A549 (cell line): ENCODE measurements at regions not wholly inside any gene's neighbourhood (a gene's known extent, or its start where the extent isn't known, plus 50 kb on each side); places are given as distances from the start of the nearest gene placed in this dataset.

Source experiments
- ATAC-seq, 2 experiments: fragments of 200-7000 bp in 1 of 2; fragments of >200 bp in 1 of 2; cut with Nextera tagmentation in 1 of 2; cut with Tn5 transposase in 1 of 2; 3 replicates each; pipeline versions ENCODE4 v1.8.0 to v1.9.1; 2018 to 2020; ENCODE audit warnings: mild to moderate bottlenecking in 1 of 2, moderate library complexity in 1 of 2
- CTCF ChIA-PET: fragments of 300-600 bp; sonication (Branson Sonifier 250); formaldehyde crosslinking; extraction: SDS; loops from one replicate; lab custom pipeline; 2021; ENCODE audit warnings: antibody characterized with exemption, inconsistent platforms; lab: Yijun Ruan, JAX
- POLR2A ChIA-PET: fragments of 350-600 bp; formaldehyde crosslinking; extraction: SDS; loops from one replicate; lab custom pipeline; 2021; ENCODE audit warnings: antibody characterized with exemption, inconsistent platforms; lab: Yijun Ruan, JAX
- DNase-seq, 2 experiments: peaks; one replicate each; pipeline versions ENCODE4 v3.0.0 to v3.0.0-alpha.2; 2011 to 2016; ENCODE audit warnings: low read depth in 1 of 2, low spot score in 1 of 2
- FAIRE-seq: peaks from 2 replicates; lab custom pipeline; 2011; peaks lifted over from hg19 to GRCh38; lab: Jason Lieb, UNC
- H3K27ac ChIP-seq, 2 experiments: fragments of >200 bp; sonication (Bioruptor Twin); formaldehyde crosslinking; 3 replicates each; pipeline ENCODE4 v1.5.1; 2016 to 2017
- H3K4me1 ChIP-seq: fragments of >200 bp; sonication (Bioruptor Twin); formaldehyde crosslinking; 3 replicates; pipeline ENCODE4 v1.6.1; 2016
- H3K4me2 ChIP-seq: fragments of >200 bp; sonication (Bioruptor Twin); formaldehyde crosslinking; 3 replicates; pipeline ENCODE4 v1.6.1; 2016
- H3K4me3 ChIP-seq: fragments of >200 bp; sonication (Bioruptor Twin); formaldehyde crosslinking; 3 replicates; pipeline ENCODE4 v1.5.1; 2016
- H3K9me3 ChIP-seq: fragments of >200 bp; sonication (Bioruptor Twin); formaldehyde crosslinking; 3 replicates; pipeline ENCODE4 v1.6.1; 2016
- ATOH8 ChIP-seq: fragments of 250-450 bp; sonication (Bioruptor Pico); IDR thresholded peaks from 2 replicates; pipeline ENCODE4 v1.5.0; 2020; ENCODE audit warnings: low read depth, mild to moderate bottlenecking, moderate library complexity
- BHLHE40 ChIP-seq: IDR thresholded peaks from 2 replicates; pipeline ENCODE4 v1.6.1; 2012; ENCODE audit warnings: low read depth, low read length, inconsistent platforms
- CBX2 ChIP-seq: fragments of 200-600 bp; sonication (generic); IDR thresholded peaks from 2 replicates; pipeline ENCODE4 v1.6.1; 2016; ENCODE audit warnings: low read depth, mild to moderate bottlenecking, borderline replicate concordance
- CBX8 ChIP-seq: fragments of 200-600 bp; sonication (generic); IDR thresholded peaks from 2 replicates; pipeline ENCODE4 v1.6.1; 2016
- CHD4 ChIP-seq: fragments of 200-600 bp; sonication (generic); IDR thresholded peaks from 2 replicates; pipeline ENCODE4 v1.6.1; 2016; ENCODE audit warnings: antibody characterized with exemption, mild to moderate bottlenecking, borderline replicate concordance
- EHF ChIP-seq: fragments of 250-450 bp; sonication (Bioruptor Pico); IDR thresholded peaks from 2 replicates; pipeline ENCODE4 v1.5.0; 2020; ENCODE audit warnings: mild to moderate bottlenecking
- ESRRA ChIP-seq: fragments of 150-350 bp; IDR thresholded peaks from 2 replicates; pipeline ENCODE4 v1.6.1; 2014; ENCODE audit warnings: mild to moderate bottlenecking, low read length, borderline replicate concordance
- FOSB ChIP-seq: fragments of 250-450 bp; sonication (Bioruptor Pico); IDR thresholded peaks from 2 replicates; pipeline ENCODE4 v1.5.0; 2020; ENCODE audit warnings: mild to moderate bottlenecking, moderate library complexity
- FOXS1 ChIP-seq: fragments of 250-450 bp; sonication (Bioruptor Pico); IDR thresholded peaks from 2 replicates; pipeline ENCODE4 v1.5.0; 2020; ENCODE audit warnings: mild to moderate bottlenecking, moderate library complexity
- GATA3 ChIP-seq: IDR thresholded peaks from 2 replicates; pipeline ENCODE4 v1.6.1; 2012; ENCODE audit warnings: borderline replicate concordance
- HOXA7 ChIP-seq: fragments of 250-450 bp; sonication (Bioruptor Pico); IDR thresholded peaks from 2 replicates; pipeline ENCODE4 v1.5.0; 2020; ENCODE audit warnings: mild to moderate bottlenecking, moderate library complexity
- HOXB5 ChIP-seq: fragments of 250-450 bp; sonication (Bioruptor Pico); IDR thresholded peaks from 2 replicates; pipeline ENCODE4 v1.5.0; 2020; ENCODE audit warnings: mild to moderate bottlenecking, moderate library complexity
- JUN ChIP-seq, 2 experiments: fragments of >200 bp; sonication (Bioruptor Twin); formaldehyde crosslinking; IDR thresholded peaks; 2 replicates in 1 of 2; 3 replicates in 1 of 2; pipeline ENCODE4 v1.6.1; 2016 to 2017
- JUNB ChIP-seq: fragments of >200 bp; sonication (Bioruptor Twin); formaldehyde crosslinking; IDR thresholded peaks from 2 replicates; pipeline ENCODE4 v1.6.1; 2016
- KDM1A ChIP-seq: fragments of 200-600 bp; sonication (generic); IDR thresholded peaks from 2 replicates; pipeline ENCODE4 v1.6.1; 2016; ENCODE audit warnings: low read depth, mild to moderate bottlenecking
- MAFK ChIP-seq: fragments of 450-650 bp; IDR thresholded peaks from 2 replicates; pipeline ENCODE4 v1.6.1; 2014; ENCODE audit not compliant: partially characterized antibody
- NFE2L2 ChIP-seq: fragments of 150-350 bp; conservative IDR thresholded peaks from 2 replicates; pipeline ENCODE4 v1.6.1; 2014; ENCODE audit warnings: low read length
- NPAS2 ChIP-seq: fragments of 250-450 bp; sonication (Bioruptor Pico); IDR thresholded peaks from 2 replicates; pipeline ENCODE4 v1.8.0; 2022; ENCODE audit warnings: mild to moderate bottlenecking, moderate library complexity, borderline replicate concordance
- NR3C1 ChIP-seq: fragments of >200 bp; sonication (Bioruptor Twin); formaldehyde crosslinking; IDR thresholded peaks from 3 replicates; pipeline ENCODE4 v1.6.1; 2017
- PBX3 ChIP-seq: IDR thresholded peaks from 2 replicates; pipeline ENCODE4 v1.6.1; 2012
- PHF8 ChIP-seq: fragments of 200-600 bp; sonication (generic); IDR thresholded peaks from 2 replicates; pipeline ENCODE4 v1.6.1; 2016; ENCODE audit warnings: low read depth, mild to moderate bottlenecking, antibody characterized with exemption, moderate library complexity, borderline replicate concordance
- POLR2A ChIP-seq: IDR thresholded peaks from 2 replicates; pipeline ENCODE4 v1.6.1; 2012; ENCODE audit warnings: mild to moderate bottlenecking, low read length
- POLR2AphosphoS2 ChIP-seq: conservative IDR thresholded peaks from 2 replicates; pipeline ENCODE4 v1.6.1; 2012; ENCODE audit warnings: low read length, improper control_type of control experiment, inconsistent platforms
- RFX5 ChIP-seq: fragments of 450-650 bp; IDR thresholded peaks from 2 replicates; pipeline ENCODE4 v1.7.1; 2014; ENCODE audit warnings: antibody characterized with exemption, mild to moderate bottlenecking, moderate library complexity
- SREBF2 ChIP-seq: fragments of 450-650 bp; IDR thresholded peaks from 2 replicates; pipeline ENCODE4 v1.6.1; 2014; ENCODE audit warnings: mild to moderate bottlenecking, moderate library complexity
- USF2 ChIP-seq: fragments of 450-650 bp; IDR thresholded peaks from 2 replicates; pipeline ENCODE4 v1.6.1; 2014; ENCODE audit warnings: antibody characterized with exemption
- ZC3H11A ChIP-seq: fragments of 450-650 bp; IDR thresholded peaks from 2 replicates; pipeline ENCODE4 v1.6.1; 2014; ENCODE audit warnings: antibody characterized with exemption, mild to moderate bottlenecking
- ZSCAN20 ChIP-seq: fragments of 250-450 bp; sonication (Bioruptor Pico); IDR thresholded peaks from 2 replicates; pipeline ENCODE4 v1.8.0; 2022; ENCODE audit warnings: mild to moderate bottlenecking, moderate library complexity
- WGBS: methylation state at CpG from one replicate; pipeline ENCODE4 v1.1.6; 2017; ENCODE audit errors: missing lambda C conversion rate; 5-methylcytosine and 5-hydroxymethylcytosine counted together

- H3K9me3 ChIP-seq: no peaks in the 10 kb centered on the region
- no peak for FAIRE-seq
- 78% methylated on average over 5 of the region's 7 CpGs for WGBS
- no peak overlapping the region for H3K4me2 ChIP-seq
- ChIA-PET POLR2A (no interaction called here), CTCF (interaction anchor here (0.7 to 5.7 kb wide), 5 partner anchors 27 to 136 kb away, joined by 3 to 48 read pairs (median 4); partner anchors contain the start of gene RNF141)
- no peaks in the 10 kb centered on the region for H3K4me1 ChIP-seq
- no peak for DNase-seq
- TF ChIP-seq SREBF2: no peak
- TF ChIP-seq FOXS1: no peak
- TF ChIP-seq ATOH8 (CRISPR knock-in tag): no peak
- no peak for TF ChIP-seq PBX3
- TF ChIP-seq KDM1A: no peak
- no peak for TF ChIP-seq HOXB5 (CRISPR knock-in tag)
- no peak for TF ChIP-seq NFE2L2
- no peak for TF ChIP-seq NR3C1
- TF ChIP-seq ESRRA: no peak
- no peak for TF ChIP-seq CBX2
- no peak for TF ChIP-seq POLR2AphosphoS2
- no peak for TF ChIP-seq PHF8
- TF ChIP-seq RFX5: no peak
- no peak for TF ChIP-seq FOSB
- no peak for TF ChIP-seq BHLHE40
- TF ChIP-seq CHD4: no peak
- no peak for TF ChIP-seq USF2
- TF ChIP-seq ZSCAN20 (CRISPR knock-in tag): no peak
- TF ChIP-seq POLR2A: no peak
- TF ChIP-seq JUNB: no peak
- TF ChIP-seq, all 56 proteins: peak for 0
- ATAC-seq: no peak
- Histone ChIP-seq H3K4me3 (no peak overlapping the region), H3K27ac (no peak overlapping the region)
Observed at GRCh38 chr11:10627291-10627690, 58.8 kb upstream of the LYVE1 start.

- POLR2A ChIA-PET: no interaction called here
- Histone ChIP-seq H3K27ac (peak overlapping the region in 1 of 2 experiments; percentile 40; a peak in 1 of 6 replicates), H3K9me3 (no peaks in the 10 kb centered on the region), H3K4me3 (no peak overlapping the region), H3K4me2 (no peak overlapping the region), H3K4me1 (no peaks in the 10 kb centered on the region)
- FAIRE-seq: no peak
- CTCF ChIA-PET: interaction anchor here (0.5 to 5.7 kb wide), 14 partner anchors 10 to 219 kb away, joined by 3 to 48 read pairs (median 4); partner anchors contain the start of genes IRAG1 and RNF141
- TF ChIP-seq EHF (CRISPR knock-in tag): no peak
- no peak for ATAC-seq
- no peak for DNase-seq
- WGBS: 90% methylated on average over 6 of the region's 13 CpGs
Observed at GRCh38 chr11:10625982-10626311, 57.5 kb upstream of the LYVE1 start.

GRCh38 chr11:10625281-10625981 is 57.0 kb upstream of the LYVE1 start:
- ATAC-seq (no peak), DNase-seq (no peak), FAIRE-seq (no peak)
- H3K9me3 ChIP-seq: no peaks in the 10 kb centered on the region
- TF ChIP-seq CBX8 (no peak), NPAS2 (CRISPR knock-in tag) (no peak), HOXA7 (no peak), GATA3 (no peak), JUN (IDR thresholded peaks at IDR 0.05) (no peak), ZC3H11A (no peak), MAFK (no peak), JUNB (no peak), FOSB (no peak)
- H3K4me3 ChIP-seq: no peak overlapping the region
- no peak overlapping the region for H3K4me2 ChIP-seq
- H3K4me1 ChIP-seq: no peaks in the 10 kb centered on the region
- CTCF ChIA-PET: interaction anchor here (0.5 to 5.7 kb wide), 18 partner anchors 9 to 219 kb away, joined by 3 to 48 read pairs (median 4); partner anchors contain the start of gene IRAG1
- peak overlapping the region in 1 of 2 experiments; percentile 40; a peak in 2 of 6 replicates for H3K27ac ChIP-seq
- WGBS: 85% methylated on average over 5 of the region's 6 CpGs
- POLR2A ChIA-PET: no interaction called here
